CD4-positive, CD25-positive, alpha-beta regulatory T cell (primary cell): ENCODE measurements at regions not wholly inside any gene's neighbourhood (a gene's known extent, or its start where the extent isn't known, plus 50 kb on each side); places are given as distances from the start of the nearest gene placed in this dataset.

Experiments
- ATAC-seq, 2 donors: fragments of 150-1000 bp; cut with Tn5 transposase; one replicate each; pipeline ENCODE4 v1.10.0; 2021; ENCODE audit warnings: low read depth in 2 of 2, moderate number of reproducible peaks in 2 of 2, moderate library complexity in 1 of 2
- DNase-seq, 3 donors: peaks; one replicate each; pipeline versions ENCODE4 v3.0.0 to v3.0.0-alpha.2; 2012 to 2022; ENCODE audit warnings: mixed read lengths in 1 of 3
- H3K27ac ChIP-seq: one replicate; pipeline ENCODE4 v1.7.0; 2013; ENCODE audit warnings: mild to moderate bottlenecking, low read length; ENCODE audit not compliant: insufficient read depth, poor library complexity, severe bottlenecking
- H3K27me3 ChIP-seq: one replicate; pipeline ENCODE4 v1.7.0; 2013; ENCODE audit warnings: low read length; ENCODE audit not compliant: control insufficient read depth, insufficient read depth
- H3K36me3 ChIP-seq: one replicate; pipeline ENCODE4 v1.7.0; 2013; ENCODE audit warnings: mild to moderate bottlenecking, low read length, moderate library complexity; ENCODE audit not compliant: control insufficient read depth, insufficient read depth
- H3K4me1 ChIP-seq: 2 replicates; pipeline ENCODE4 v1.7.0; 2013; ENCODE audit warnings: mild to moderate bottlenecking, low read length; ENCODE audit not compliant: insufficient read depth, control insufficient read depth, poor library complexity, severe bottlenecking
- H3K4me3 ChIP-seq: one replicate; pipeline ENCODE4 v1.7.0; 2013; ENCODE audit warnings: low read depth, mild to moderate bottlenecking, low read length, moderate library complexity
- H3K9me3 ChIP-seq, 2 experiments: 1 replicate in 1 of 2; 2 replicates in 1 of 2; pipeline ENCODE4 v1.7.0; 2013; ENCODE audit warnings: low read length in 2 of 2, mild to moderate bottlenecking in 1 of 2, moderate library complexity in 1 of 2; ENCODE audit not compliant: control insufficient read depth in 2 of 2
- H3K27ac Mint-ChIP-seq, 3 donors: one replicate each; pipeline ENCODE4 v1.8.0; 2020 to 2022; ENCODE audit warnings: mild to moderate bottlenecking in 3 of 3, mixed read lengths in 3 of 3, moderate library complexity in 2 of 3
- H3K27me3 Mint-ChIP-seq: one replicate; pipeline ENCODE4 v1.8.0; 2022; ENCODE audit warnings: mild to moderate bottlenecking, mixed read lengths
- H3K36me3 Mint-ChIP-seq: one replicate; pipeline ENCODE4 v1.8.0; 2020; ENCODE audit warnings: mixed read lengths
- H3K4me1 Mint-ChIP-seq, 4 donors: one replicate each; pipeline ENCODE4 v1.8.0; 2020 to 2022; ENCODE audit warnings: mixed read lengths in 4 of 4, mild to moderate bottlenecking in 1 of 4
- H3K4me3 Mint-ChIP-seq, 4 donors: one replicate each; pipeline ENCODE4 v1.8.0; 2020 to 2022; ENCODE audit warnings: mild to moderate bottlenecking in 4 of 4, mixed read lengths in 4 of 4, moderate library complexity in 3 of 4
- H3K9me3 Mint-ChIP-seq, 7 donors: one replicate each; pipeline ENCODE4 v1.8.0; 2020 to 2022; ENCODE audit warnings: mixed read lengths in 7 of 7, mild to moderate bottlenecking in 3 of 7, moderate library complexity in 2 of 7

GRCh38 chr1:165011186-165011585, 345.3 kb downstream of the LMX1A start:
- no peak overlapping the region for H3K27ac Mint-ChIP-seq
- H3K9me3 Mint-ChIP-seq, result peaks cover 0 to 5% (median 2%) of the 10 kb centered on the region in 7 donors
- Histone ChIP-seq H3K27me3 (no peaks in the 10 kb centered on the region), H3K36me3 (no peaks in the 10 kb centered on the region), H3K4me1 (no peaks in the 10 kb centered on the region), H3K27ac (no peak overlapping the region), H3K9me3 (no peaks in the 10 kb centered on the region), H3K4me3 (no peak overlapping the region)
- DNase-seq (no peak), ATAC-seq (no peak)
- H3K4me1 Mint-ChIP-seq, result no peaks in the 10 kb centered on the region
- no peak overlapping the region for H3K4me3 Mint-ChIP-seq
- no peaks in the 10 kb centered on the region for H3K27me3 Mint-ChIP-seq
- no peaks in the 10 kb centered on the region for H3K36me3 Mint-ChIP-seq

GRCh38 chr1:165010418-165011070, 346.0 kb downstream of the LMX1A start:
- Histone ChIP-seq H3K4me3 (no peak overlapping the region), H3K27me3 (no peaks in the 10 kb centered on the region), H3K9me3 (no peaks in the 10 kb centered on the region), H3K36me3 (no peaks in the 10 kb centered on the region), H3K27ac (no peak overlapping the region), H3K4me1 (no peaks in the 10 kb centered on the region)
- Mint-ChIP-seq H3K4me1 (no peaks in the 10 kb centered on the region), H3K36me3 (no peaks in the 10 kb centered on the region), H3K4me3 (no peak overlapping the region), H3K27ac (no peak overlapping the region), H3K27me3 (no peaks in the 10 kb centered on the region), H3K9me3 (peaks cover 0 to 5% (median 2%) of the 10 kb centered on the region in 7 donors)
- ATAC-seq (no peak), DNase-seq (no peak)

GRCh38 chr1:165006831-165007230, 349.7 kb downstream of the LMX1A start:
- Histone ChIP-seq H3K27ac (no peak overlapping the region), H3K9me3 (no peaks in the 10 kb centered on the region), H3K4me1 (no peaks in the 10 kb centered on the region), H3K27me3 (no peaks in the 10 kb centered on the region), H3K36me3 (no peaks in the 10 kb centered on the region), H3K4me3 (no peak overlapping the region)
- DNase-seq, result no peak
- Mint-ChIP-seq H3K36me3 (no peaks in the 10 kb centered on the region), H3K4me1 (no peaks in the 10 kb centered on the region), H3K27me3 (no peaks in the 10 kb centered on the region), H3K27ac (no peak overlapping the region), H3K9me3 (peaks cover 0 to 6% (median 4%) of the 10 kb centered on the region in 7 donors), H3K4me3 (no peak overlapping the region)
- ATAC-seq, result no peak

GRCh38 chr1:164999146-164999545, 357.4 kb downstream of the LMX1A start:
- Histone ChIP-seq H3K36me3 (no peaks in the 10 kb centered on the region), H3K4me3 (no peak overlapping the region), H3K27me3 (no peaks in the 10 kb centered on the region), H3K27ac (no peak overlapping the region), H3K4me1 (no peaks in the 10 kb centered on the region), H3K9me3 (no peaks in the 10 kb centered on the region)
- Mint-ChIP-seq H3K27me3 (no peaks in the 10 kb centered on the region), H3K36me3 (no peaks in the 10 kb centered on the region), H3K27ac (no peak overlapping the region), H3K4me3 (no peak overlapping the region), H3K9me3 (peaks cover 0 to 12% (median 7%) of the 10 kb centered on the region in 7 donors), H3K4me1 (no peaks in the 10 kb centered on the region)
- ATAC-seq (no peak), DNase-seq (no peak)

GRCh38 chr1:164991763-164992314, 364.7 kb downstream of the LMX1A start:
- H3K4me1 Mint-ChIP-seq, result no peaks in the 10 kb centered on the region
- H3K27me3 ChIP-seq, result no peaks in the 10 kb centered on the region
- no peaks in the 10 kb centered on the region for H3K27me3 Mint-ChIP-seq

DNA sequence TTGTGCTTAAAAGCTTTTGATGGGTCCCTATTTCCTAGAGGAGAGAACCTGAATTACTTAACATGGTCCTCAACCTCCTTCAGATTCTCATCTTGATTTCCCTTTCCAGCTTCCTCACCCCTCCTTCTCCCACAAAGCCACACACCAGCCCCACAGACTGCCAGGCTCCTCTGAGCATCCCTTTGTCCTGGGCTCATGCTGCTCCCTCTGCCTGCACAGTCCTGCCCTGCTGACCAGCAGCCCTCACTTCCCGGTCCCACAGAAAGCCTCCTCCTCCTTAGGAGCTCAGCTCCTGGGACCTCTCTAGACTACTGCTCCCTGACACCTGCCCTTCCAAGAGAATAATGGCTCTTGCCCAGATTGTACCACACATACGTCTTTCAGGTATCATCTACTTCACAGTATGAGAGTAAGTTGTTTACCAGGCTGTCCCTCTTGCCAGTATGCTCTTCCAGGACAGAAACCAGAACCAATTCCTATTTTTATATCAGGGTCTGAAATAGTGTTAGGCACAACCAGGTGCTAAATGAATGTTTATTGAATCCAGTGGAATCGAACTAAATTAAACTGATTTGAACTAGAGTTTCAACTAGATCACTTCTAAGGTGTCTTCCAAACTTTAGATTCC, 373.4 kb downstream of the LMX1A start:
- no peak overlapping the region for H3K4me3 Mint-ChIP-seq
- no peaks in the 10 kb centered on the region for H3K36me3 Mint-ChIP-seq
- no peaks in the 10 kb centered on the region for H3K27me3 ChIP-seq
- no peak overlapping the region for H3K27ac Mint-ChIP-seq
- no peaks in the 10 kb centered on the region for H3K4me1 Mint-ChIP-seq
- H3K27me3 Mint-ChIP-seq, result no peaks in the 10 kb centered on the region
- no peaks in the 10 kb centered on the region for H3K36me3 ChIP-seq
- peaks cover 0 to 2% (median 0%) of the 10 kb centered on the region in 7 donors for H3K9me3 Mint-ChIP-seq
- H3K27ac ChIP-seq, result no peak overlapping the region
- no peaks in the 10 kb centered on the region for H3K4me1 ChIP-seq
- ATAC-seq (no peak), DNase-seq (no peak)
- no peaks in the 10 kb centered on the region for H3K9me3 ChIP-seq
- no peak overlapping the region for H3K4me3 ChIP-seq

More at GRCh38 chr1:164991763-164992314, 364.7 kb downstream of the LMX1A start:
- H3K9me3 ChIP-seq, result peaks cover 0 to 2% of the 10 kb centered on the region in 2 experiments
- no peak overlapping the region for H3K27ac Mint-ChIP-seq
- peaks cover 0 to 9% (median 2%) of the 10 kb centered on the region in 7 donors for H3K9me3 Mint-ChIP-seq
- H3K36me3 ChIP-seq, result no peaks in the 10 kb centered on the region
- no peaks in the 10 kb centered on the region for H3K4me1 ChIP-seq
- H3K4me3 ChIP-seq, result no peak overlapping the region
- no peak overlapping the region for H3K4me3 Mint-ChIP-seq
- H3K27ac ChIP-seq, result no peak overlapping the region
- no peaks in the 10 kb centered on the region for H3K36me3 Mint-ChIP-seq
- DNase-seq (no peak), ATAC-seq (no peak)

GRCh38 chr1:164982545-164982944, 374.0 kb downstream of the LMX1A start:
- Histone ChIP-seq H3K4me1 (no peaks in the 10 kb centered on the region), H3K36me3 (no peaks in the 10 kb centered on the region), H3K27me3 (no peaks in the 10 kb centered on the region), H3K27ac (no peak overlapping the region), H3K4me3 (no peak overlapping the region), H3K9me3 (no peaks in the 10 kb centered on the region)
- ATAC-seq (no peak), DNase-seq (no peak)
- no peak overlapping the region for H3K27ac Mint-ChIP-seq
- no peak overlapping the region for H3K4me3 Mint-ChIP-seq
- H3K9me3 Mint-ChIP-seq, result peaks cover 0 to 2% (median 0%) of the 10 kb centered on the region in 7 donors
- H3K27me3 Mint-ChIP-seq, result no peaks in the 10 kb centered on the region
- no peaks in the 10 kb centered on the region for H3K36me3 Mint-ChIP-seq
- no peaks in the 10 kb centered on the region for H3K4me1 Mint-ChIP-seq

DNA sequence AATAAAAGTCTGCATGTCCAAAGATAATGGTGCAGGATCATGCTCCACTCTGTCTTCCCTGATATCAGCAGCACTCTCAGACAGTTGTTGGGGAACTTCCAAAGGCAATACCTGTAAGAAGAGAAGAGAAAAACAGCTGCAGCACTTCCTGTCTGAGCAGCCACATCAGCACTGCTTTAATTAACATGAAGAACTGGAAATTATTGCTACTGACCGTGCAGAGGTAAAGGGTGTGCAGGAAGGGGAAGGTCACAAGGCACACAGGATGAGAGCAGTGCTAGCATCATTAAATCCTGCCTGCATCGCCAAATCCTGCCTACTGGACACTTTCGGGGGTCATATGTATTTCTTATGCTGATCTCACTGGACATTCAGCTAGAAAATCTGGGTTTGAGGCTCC, 379.0 kb downstream of the LMX1A start:
- Mint-ChIP-seq H3K36me3 (no peaks in the 10 kb centered on the region), H3K4me1 (no peaks in the 10 kb centered on the region), H3K9me3 (no peaks in the 10 kb centered on the region), H3K27me3 (no peaks in the 10 kb centered on the region), H3K4me3 (no peak overlapping the region), H3K27ac (no peak overlapping the region)
- no peaks in the 10 kb centered on the region for H3K36me3 ChIP-seq
- H3K27me3 ChIP-seq, result no peaks in the 10 kb centered on the region
- no peak for ATAC-seq
- no peak for DNase-seq
- no peak overlapping the region for H3K4me3 ChIP-seq
- no peaks in the 10 kb centered on the region for H3K4me1 ChIP-seq
- no peak overlapping the region for H3K27ac ChIP-seq
- no peaks in the 10 kb centered on the region for H3K9me3 ChIP-seq
